ENCODE measurements at regions not wholly inside any gene's neighbourhood (a gene's known extent, or its start where the extent isn't known, plus 50 kb on each side); places are given as distances from the start of the nearest gene placed in this dataset.
"Not testable (repeated sequence)": the region's sequence is repeated elsewhere in the genome, so short reads cannot be mapped to it uniquely, and the experiment has no call there.

GRCh38 chr6:133042550-133043120 lies 198.5 kb upstream of the EYA4 start:
- DNase-seq (ENCODE audit: low read depth, low spot score), result no peak
- H3K27ac ChIP-seq, result no peak overlapping the region

GRCh38 chr6:133046576-133046975 lies 194.6 kb upstream of the EYA4 start:
- no peak overlapping the region for H3K27ac ChIP-seq
- DNase-seq (ENCODE audit: low read depth, low spot score), result no peak

- DNase-seq (ENCODE audit: low read depth, low spot score), result no peak
- no peak overlapping the region for H3K27ac ChIP-seq
Observed at GRCh38 chr6:133047065-133047665, 194.0 kb upstream of the EYA4 start.

GRCh38 chr6:133047706-133048105 lies 193.5 kb upstream of the EYA4 start:
- H3K27ac ChIP-seq, result no peak overlapping the region
- no peak for DNase-seq (ENCODE audit: low read depth, low spot score)

GRCh38 chr6:133051240-133051639 lies 189.9 kb upstream of the EYA4 start:
- H3K27ac ChIP-seq, result no peak overlapping the region
- DNase-seq (ENCODE audit: low read depth, low spot score), result no peak

GRCh38 chr6:133052465-133052864 lies 188.7 kb upstream of the EYA4 start:
- DNase-seq (ENCODE audit: low read depth, low spot score), result no peak
- no peak overlapping the region for H3K27ac ChIP-seq

GRCh38 chr6:133055441-133055966 lies 185.7 kb upstream of the EYA4 start:
- H3K27ac ChIP-seq, result no peak overlapping the region
- DNase-seq (ENCODE audit: low read depth, low spot score), result no peak

GRCh38 chr6:133057352-133057751 lies 183.8 kb upstream of the EYA4 start:
- no peak for DNase-seq (ENCODE audit: low read depth, low spot score)
- H3K27ac ChIP-seq, result no peak overlapping the region

GRCh38 chr6:133062077-133062476 lies 179.1 kb upstream of the EYA4 start:
- DNase-seq (ENCODE audit: low read depth, low spot score), result no peak
- H3K27ac ChIP-seq, result no peak overlapping the region

GRCh38 chr6:133062696-133063306 lies 178.4 kb upstream of the EYA4 start:
- H3K27ac ChIP-seq, result no peak overlapping the region
- DNase-seq (ENCODE audit: low read depth, low spot score), result no peak

GRCh38 chr6:133067960-133068359 lies 173.2 kb upstream of the EYA4 start:
- no peak for DNase-seq (ENCODE audit: low read depth, low spot score)
- H3K27ac ChIP-seq, result no peak overlapping the region

- no peak for DNase-seq (ENCODE audit: low read depth, low spot score)
- H3K27ac ChIP-seq, result no peak overlapping the region
Observed at GRCh38 chr6:133070410-133071043, 170.6 kb upstream of the EYA4 start.

GRCh38 chr6:133079901-133080300 lies 161.3 kb upstream of the EYA4 start:
- no peak for DNase-seq (ENCODE audit: low read depth, low spot score)
- no peak overlapping the region for H3K27ac ChIP-seq

GRCh38 chr6:133083248-133083967 lies 157.7 kb upstream of the EYA4 start:
- DNase-seq (ENCODE audit: low read depth, low spot score), result no peak
- H3K27ac ChIP-seq, result no peak overlapping the region

GRCh38 chr6:133085471-133085870 lies 155.7 kb upstream of the EYA4 start:
- no peak overlapping the region for H3K27ac ChIP-seq
- no peak for DNase-seq (ENCODE audit: low read depth, low spot score)

GRCh38 chr6:133085896-133086295 lies 155.3 kb upstream of the EYA4 start:
- no peak for DNase-seq (ENCODE audit: low read depth, low spot score)
- no peak overlapping the region for H3K27ac ChIP-seq

GRCh38 chr6:133088931-133089695 lies 152.0 kb upstream of the EYA4 start:
- no peak overlapping the region for H3K27ac ChIP-seq
- DNase-seq (ENCODE audit: low read depth, low spot score), result no peak

- H3K27ac ChIP-seq, result no peak overlapping the region
Observed at GRCh38 chr6:133092199-133092598, 149.0 kb upstream of the EYA4 start.

GRCh38 chr6:133092771-133093170 lies 148.4 kb upstream of the EYA4 start:
- H3K27ac ChIP-seq, result no peak overlapping the region
- no peak for DNase-seq (ENCODE audit: low read depth, low spot score)

More at GRCh38 chr6:133092199-133092598, 149.0 kb upstream of the EYA4 start:
- DNase-seq (ENCODE audit: low read depth, low spot score), result no peak

- not testable (repeated sequence) for H3K27ac ChIP-seq; DNase-seq (ENCODE audit: low read depth, low spot score)
Observed at GRCh38 chr6:133093211-133093610, 147.9 kb upstream of the EYA4 start.
